H1 (cell line): ENCODE measurements at regions not wholly inside any gene's neighbourhood (a gene's known extent, or its start where the extent isn't known, plus 50 kb on each side); places are given as distances from the start of the nearest gene placed in this dataset.

Experiments
- CBX8 ChIP-seq: fragments of 300-800, 300-1000 bp; sonication (generic); IDR thresholded peaks from 2 replicates; pipeline ENCODE4 v1.7.1; 2016; ENCODE audit warnings: low read depth, low read length, borderline replicate concordance
- CTCF ChIP-seq, 3 experiments: IDR thresholded peaks; 1 replicate in 2 of 3; 2 replicates in 1 of 3; pipeline versions ENCODE4 v1.5.1 to v1.6.1; 2011; ENCODE audit warnings: low read length in 3 of 3, mild to moderate bottlenecking in 3 of 3, inconsistent platforms in 2 of 3, low read depth in 1 of 3, moderate library complexity in 1 of 3; ENCODE audit not compliant: insufficient read depth in 1 of 3; ENCODE audit errors: control extremely low read depth in 1 of 3
- EP300 ChIP-seq, 2 experiments: IDR thresholded peaks; 1 replicate in 1 of 2; 2 replicates in 1 of 2; pipeline ENCODE4 v1.6.1; 2011 to 2012; ENCODE audit warnings: low read depth in 2 of 2, low read length in 2 of 2, mild to moderate bottlenecking in 2 of 2, borderline replicate concordance in 1 of 2, inconsistent platforms in 1 of 2, moderate library complexity in 1 of 2
- EZH2 ChIP-seq: fragments of 200-600 bp; sonication (generic); IDR thresholded peaks from 2 replicates; pipeline ENCODE4 v1.7.1; 2012; ENCODE audit warnings: low read depth, mild to moderate bottlenecking, moderate library complexity, low read length, inconsistent platforms; ENCODE audit not compliant: severe bottlenecking
- GTF2F1 ChIP-seq: IDR thresholded peaks from 2 replicates; pipeline ENCODE4 v1.6.1; 2012; ENCODE audit warnings: low read depth, low read length, improper control_type of control experiment, borderline replicate concordance
- POLR2AphosphoS5 ChIP-seq: IDR thresholded peaks from 2 replicates; pipeline ENCODE4 v1.6.1; 2011; ENCODE audit warnings: low read depth, low read length
- RNF2 ChIP-seq: fragments of 200-900, 300-1000 bp; sonication (generic); IDR thresholded peaks from 2 replicates; pipeline ENCODE4 v1.7.1; 2016; ENCODE audit warnings: borderline replicate concordance, low read depth, mild to moderate bottlenecking, antibody characterized with exemption, low read length; ENCODE audit not compliant: poor library complexity, severe bottlenecking; ENCODE audit errors: missing control alignments
- SIX5 ChIP-seq: IDR thresholded peaks from 2 replicates; pipeline ENCODE4 v1.6.1; 2011; ENCODE audit warnings: mild to moderate bottlenecking, low read depth, low read length
- SUZ12 ChIP-seq: fragments of 200-600 bp; sonication (generic); IDR thresholded peaks from 2 replicates; pipeline ENCODE4 v1.6.1; 2012; ENCODE audit warnings: mild to moderate bottlenecking, inconsistent platforms, low read length, moderate library complexity, mixed read lengths
- TF ChIP-seq, protein P1 (sequence below): IDR thresholded peaks from 2 replicates; pipeline ENCODE4 v1.6.1; 2012; ENCODE audit warnings: inconsistent platforms

GRCh38 chr13:91079176-91079575, 268.3 kb upstream of the MIR17HG start:
- no peak for TF ChIP-seq SUZ12
- TF ChIP-seq CTCF (IDR thresholded peaks at IDR 0.05; ENCODE audit: control extremely low read depth in 1 of 3, insufficient read depth in 1 of 3, low read depth in 1 of 3, low read length in 3 of 3) = no peak
- TF ChIP-seq POLR2AphosphoS5 = no peak
- no peak for TF ChIP-seq EZH2
- no peak for TF ChIP-seq SIX5
- no peak for TF ChIP-seq CBX8
- no peak for TF ChIP-seq GTF2F1
- no peak for TF ChIP-seq RNF2
- TF ChIP-seq EP300 (IDR thresholded peaks at IDR 0.05; ENCODE audit: borderline replicate concordance in 1 of 2, low read depth in 2 of 2, low read length in 2 of 2) = no peak
- TF ChIP-seq, protein P1, sequence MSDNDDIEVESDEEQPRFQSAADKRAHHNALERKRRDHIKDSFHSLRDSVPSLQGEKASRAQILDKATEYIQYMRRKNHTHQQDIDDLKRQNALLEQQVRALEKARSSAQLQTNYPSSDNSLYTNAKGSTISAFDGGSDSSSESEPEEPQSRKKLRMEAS = no peak
